ENCODE measurements at regions not wholly inside any gene's neighbourhood (a gene's known extent, or its start where the extent isn't known, plus 50 kb on each side); places are given as distances from the start of the nearest gene placed in this dataset.
A peak's percentile ranks its signal among the peaks of the same experiment; 100 is the strongest.

DNA sequence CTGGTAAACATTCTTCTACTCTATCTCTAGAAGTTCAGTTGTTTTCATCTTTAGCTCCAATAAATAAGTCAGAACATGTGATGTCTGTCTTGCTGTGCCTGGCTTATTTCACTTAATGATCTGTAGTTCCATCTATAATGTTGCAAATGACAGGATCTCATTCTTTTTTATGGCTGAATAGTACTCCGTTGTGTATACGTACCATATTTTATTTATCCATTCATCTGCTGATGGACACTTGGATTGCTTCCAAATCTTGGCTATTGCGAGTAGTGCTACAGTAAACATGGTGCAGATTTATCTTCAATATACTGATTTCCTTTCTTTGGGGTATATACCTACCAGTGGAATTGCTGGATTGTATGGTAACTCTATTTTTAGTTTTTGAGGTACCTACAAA lies 124.4 kb downstream of the ZNF33B start:
- H3K27me3 ChIP-seq, result no peaks in the 10 kb centered on the region
- no peak overlapping the region for H3K27ac ChIP-seq
- no peaks in the 10 kb centered on the region for H3K4me1 ChIP-seq
- TF ChIP-seq POLR2A (IDR thresholded peaks at IDR 0.05) (no peak), POLR2AphosphoS5 (IDR thresholded peaks at IDR 0.05) (no peak)
- TF ChIP-seq, protein P1, sequence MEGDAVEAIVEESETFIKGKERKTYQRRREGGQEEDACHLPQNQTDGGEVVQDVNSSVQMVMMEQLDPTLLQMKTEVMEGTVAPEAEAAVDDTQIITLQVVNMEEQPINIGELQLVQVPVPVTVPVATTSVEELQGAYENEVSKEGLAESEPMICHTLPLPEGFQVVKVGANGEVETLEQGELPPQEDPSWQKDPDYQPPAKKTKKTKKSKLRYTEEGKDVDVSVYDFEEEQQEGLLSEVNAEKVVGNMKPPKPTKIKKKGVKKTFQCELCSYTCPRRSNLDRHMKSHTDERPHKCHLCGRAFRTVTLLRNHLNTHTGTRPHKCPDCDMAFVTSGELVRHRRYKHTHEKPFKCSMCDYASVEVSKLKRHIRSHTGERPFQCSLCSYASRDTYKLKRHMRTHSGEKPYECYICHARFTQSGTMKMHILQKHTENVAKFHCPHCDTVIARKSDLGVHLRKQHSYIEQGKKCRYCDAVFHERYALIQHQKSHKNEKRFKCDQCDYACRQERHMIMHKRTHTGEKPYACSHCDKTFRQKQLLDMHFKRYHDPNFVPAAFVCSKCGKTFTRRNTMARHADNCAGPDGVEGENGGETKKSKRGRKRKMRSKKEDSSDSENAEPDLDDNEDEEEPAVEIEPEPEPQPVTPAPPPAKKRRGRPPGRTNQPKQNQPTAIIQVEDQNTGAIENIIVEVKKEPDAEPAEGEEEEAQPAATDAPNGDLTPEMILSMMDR (IDR thresholded peaks at IDR 0.05), result no peak
- H3K36me3 ChIP-seq, result no peaks in the 10 kb centered on the region
- peaks cover 73 to 100% of the 10 kb centered on the region in 2 donors for H3K9me3 ChIP-seq
- DNase-seq (ENCODE audit: low spot score in 2 of 2), result no peak
- intact Hi-C loops (cut with DNase I; ENCODE audit: low total_unique reads), result no loop called here
- H3K4me3 ChIP-seq, result no peak overlapping the region

DNA sequence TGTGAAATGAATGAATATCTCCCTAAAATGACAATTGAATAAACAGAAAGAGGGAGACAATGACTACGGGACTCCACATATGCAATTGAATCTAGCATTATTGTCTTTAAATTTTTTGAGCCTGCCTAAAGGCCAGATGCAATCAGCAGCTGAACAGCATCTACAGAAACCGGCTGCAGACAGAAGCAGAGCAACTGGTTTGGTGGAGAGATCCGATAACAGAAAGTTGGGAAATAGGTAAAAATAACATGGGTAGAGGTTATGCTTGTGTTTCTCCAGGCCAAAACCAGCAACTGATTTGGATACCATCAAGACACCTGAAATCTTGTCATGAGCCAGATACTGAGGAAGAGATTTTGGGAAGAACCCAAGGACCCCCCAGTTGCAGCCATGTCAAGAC lies 146.6 kb downstream of the ZNF33B start:
- Histone ChIP-seq H3K4me3 (no peak overlapping the region), H3K4me1 (no peaks in the 10 kb centered on the region), H3K27me3 (no peaks in the 10 kb centered on the region), H3K9me3 (peaks cover 2 to 3% of the 10 kb centered on the region in 2 donors), H3K36me3 (no peaks in the 10 kb centered on the region), H3K27ac (no peak overlapping the region)
- DNase-seq (ENCODE audit: low spot score in 2 of 2), result no peak
- intact Hi-C loops (cut with DNase I; ENCODE audit: low total_unique reads), result no loop called here
- TF ChIP-seq POLR2AphosphoS5 (IDR thresholded peaks at IDR 0.05), result no peak
- TF ChIP-seq, protein P1 (IDR thresholded peaks at IDR 0.05), result no peak
- no peak for TF ChIP-seq POLR2A (IDR thresholded peaks at IDR 0.05)

DNA sequence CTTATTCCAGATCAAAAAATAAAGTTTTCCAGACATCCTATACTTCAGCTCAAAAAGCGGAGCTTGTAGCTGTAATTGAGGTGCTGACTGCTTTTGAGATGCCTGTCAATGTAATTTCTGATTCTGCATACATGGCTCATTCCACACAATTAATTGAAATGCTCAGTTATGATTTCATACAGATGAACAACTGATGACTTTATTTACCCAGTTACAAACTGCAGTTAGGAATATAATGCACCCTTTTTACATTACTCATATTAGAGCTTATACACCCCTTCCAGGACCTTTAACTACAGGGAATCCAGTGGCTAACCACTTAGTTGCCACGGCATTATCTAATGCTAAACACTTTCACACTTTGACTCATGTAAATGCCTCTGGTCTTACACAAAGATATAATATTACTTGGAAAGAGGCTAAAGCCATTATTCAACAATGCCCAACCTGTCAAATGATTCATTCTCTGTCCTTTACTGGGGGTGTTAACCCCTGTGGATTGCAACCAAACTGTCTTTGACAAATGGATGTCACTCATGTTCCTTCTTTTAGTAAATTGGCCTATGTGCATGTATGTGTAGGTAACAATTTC lies 147.3 kb downstream of the ZNF33B start:
- Histone ChIP-seq H3K27ac (no peak overlapping the region), H3K27me3 (no peaks in the 10 kb centered on the region), H3K36me3 (no peaks in the 10 kb centered on the region), H3K4me1 (no peaks in the 10 kb centered on the region), H3K9me3 (peaks cover 1 to 8% of the 10 kb centered on the region in 2 donors), H3K4me3 (no peak overlapping the region)
- TF ChIP-seq POLR2AphosphoS5 (IDR thresholded peaks at IDR 0.05) (no peak), POLR2A (IDR thresholded peaks at IDR 0.05) (no peak)
- TF ChIP-seq, protein P1 (IDR thresholded peaks at IDR 0.05), result no peak
- no peak for DNase-seq (ENCODE audit: low spot score in 2 of 2)
- intact Hi-C loops (cut with DNase I; ENCODE audit: low total_unique reads), result no loop called here

DNA sequence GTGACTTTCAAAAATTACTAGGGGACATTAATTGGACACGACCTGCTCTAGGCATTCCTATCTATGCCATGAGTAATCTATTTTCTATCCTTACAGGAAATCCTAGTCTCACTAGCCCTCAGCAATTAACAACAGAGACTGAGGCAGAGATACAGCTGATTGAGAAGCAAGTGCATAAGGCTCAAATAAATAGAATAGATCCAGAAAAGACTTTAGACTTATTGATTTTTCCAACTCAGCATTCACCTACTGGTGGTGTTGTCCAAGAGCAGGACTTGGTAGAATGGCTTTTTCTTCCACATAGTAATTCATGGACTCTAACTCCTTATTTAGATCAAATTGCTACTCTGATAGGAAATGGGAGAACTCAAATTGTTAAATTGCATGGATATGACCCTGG lies 148.0 kb downstream of the ZNF33B start:
- Histone ChIP-seq H3K9me3 (peaks cover 0 to 8% of the 10 kb centered on the region in 2 donors), H3K27ac (no peak overlapping the region)
- intact Hi-C loops (cut with DNase I; ENCODE audit: low total_unique reads), result no loop called here

DNA sequence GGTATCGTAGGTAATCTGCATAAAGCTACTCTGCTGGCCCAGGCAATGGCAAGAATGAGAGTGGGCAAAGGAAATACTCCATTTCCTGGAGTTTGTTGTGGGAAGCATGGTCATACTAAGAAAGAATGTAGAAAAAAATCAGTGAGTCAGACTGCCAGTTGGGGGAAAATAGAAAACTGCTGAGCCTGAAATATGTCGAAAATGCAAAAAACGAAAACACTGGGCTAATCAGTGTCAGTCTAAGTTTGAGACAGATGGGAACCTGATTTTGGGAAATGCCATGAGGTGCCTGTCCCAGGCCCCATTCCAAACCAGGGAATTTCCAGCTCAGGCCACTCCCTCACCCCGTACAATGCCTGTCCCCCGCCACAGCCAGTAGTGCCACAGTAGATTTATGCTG lies 150.0 kb downstream of the ZNF33B start:
- no peak for DNase-seq (ENCODE audit: low spot score in 2 of 2)
- peak overlapping the region in 1 of 2 donors; percentile 7 for H3K27ac ChIP-seq
- peak overlapping the region in 1 of 3 donors; percentile 19 for H3K4me3 ChIP-seq
- H3K9me3 ChIP-seq, result peaks cover 0 to 8% of the 10 kb centered on the region in 2 donors
- no peaks in the 10 kb centered on the region for H3K36me3 ChIP-seq
- TF ChIP-seq, protein P1 (IDR thresholded peaks at IDR 0.05), result no peak
- TF ChIP-seq POLR2A (IDR thresholded peaks at IDR 0.05) (no peak), POLR2AphosphoS5 (IDR thresholded peaks at IDR 0.05) (no peak)
- intact Hi-C loops (cut with DNase I; ENCODE audit: low total_unique reads), result no loop called here
- H3K27me3 ChIP-seq, result no peaks in the 10 kb centered on the region
- H3K4me1 ChIP-seq, result no peaks in the 10 kb centered on the region

More for the DNA sequence above, 148.0 kb downstream of the ZNF33B start:
- Histone ChIP-seq H3K36me3 (no peaks in the 10 kb centered on the region), H3K4me1 (no peaks in the 10 kb centered on the region), H3K27me3 (no peaks in the 10 kb centered on the region), H3K4me3 (no peak overlapping the region)
- TF ChIP-seq POLR2AphosphoS5 (IDR thresholded peaks at IDR 0.05) (no peak), POLR2A (IDR thresholded peaks at IDR 0.05) (no peak)
- TF ChIP-seq, protein P1 (IDR thresholded peaks at IDR 0.05), result no peak
- no peak for DNase-seq (ENCODE audit: low spot score in 2 of 2)

All from breast epithelium (tissue), 4 donors.